ENCODE measurements at regions not wholly inside any gene's neighbourhood (a gene's known extent, or its start where the extent isn't known, plus 50 kb on each side); places are given as distances from the start of the nearest gene placed in this dataset.

- no peak overlapping the region for H4K5ac ChIP-seq (ENCODE audit: insufficient read length, low read depth, low read length)
- no peak overlapping the region for H2BK12ac ChIP-seq (ENCODE audit: insufficient read length, low read depth, low read length)
- no peaks in the 10 kb centered on the region; the same call in 1 of the 2 replicates for H3K27me3 Mint-ChIP-seq (ENCODE audit: low read depth)
- H3K4me3 Mint-ChIP-seq, result no peak overlapping the region
- WGBS (ENCODE audit: extremely low coverage, insufficient read length, low lambda C conversion rate), result no CpG with 5 or more reads among the region's 7 CpGs
- H3K36me3 Mint-ChIP-seq (ENCODE audit: insufficient read depth in 1 of 3, low read depth in 3 of 3), result peaks cover 6 to 18% (median 11%) of the 10 kb centered on the region in 3 experiments
- no peak overlapping the region for H2AK5ac ChIP-seq (ENCODE audit: insufficient read length, low read length)
- no peak overlapping the region for H2BK15ac ChIP-seq (ENCODE audit: low read depth, low read length)
- peaks cover 8 to 18% of the 10 kb centered on the region in 2 experiments for H3K4me1 Mint-ChIP-seq
- no peak for TF ChIP-seq CTCF (conservative IDR thresholded peaks at IDR 0.05)
- H3K9ac ChIP-seq (ENCODE audit: extremely low read depth, insufficient read length, low read length), result no peak overlapping the region
- H2BK20ac ChIP-seq (ENCODE audit: low read depth, low read length, poor library complexity, severe bottlenecking), result no peak overlapping the region
- H3K79me1 ChIP-seq (ENCODE audit: insufficient read depth, low read depth, low read length, poor library complexity, severe bottlenecking), result no peaks in the 10 kb centered on the region
- no peaks in the 10 kb centered on the region for H3K27me3 ChIP-seq (ENCODE audit: insufficient read depth, low read length)
- no peak overlapping the region for H3T11ph ChIP-seq (ENCODE audit: low read length)
- H2BK5ac ChIP-seq (ENCODE audit: insufficient read length, low read length), result no peak overlapping the region
- H2BK120ac ChIP-seq (ENCODE audit: low read depth, low read length, poor library complexity, severe bottlenecking), result no peak overlapping the region
- H3K9me3 Mint-ChIP-seq, result peaks cover 8 to 15% of the 10 kb centered on the region in 2 experiments
- H3K4ac ChIP-seq (ENCODE audit: low read depth, low read length), result no peak overlapping the region
- no peak overlapping the region for H3K23ac ChIP-seq (ENCODE audit: insufficient read length, low read depth, low read length)
- H3K56ac ChIP-seq (ENCODE audit: insufficient read length, low read depth, low read length), result no peak overlapping the region
- H4K91ac ChIP-seq (ENCODE audit: insufficient read length, low read depth, low read length), result no peak overlapping the region
- H3K79me2 ChIP-seq (ENCODE audit: insufficient read depth, low read length), result no peaks in the 10 kb centered on the region
- H3K9me3 ChIP-seq (ENCODE audit: control insufficient read depth, low read depth, low read length), result no peaks in the 10 kb centered on the region
- no peak for DNase-seq
- no peak overlapping the region for H3K18ac ChIP-seq (ENCODE audit: insufficient read length, low read depth, low read length)
- no peak overlapping the region for H2AFZ ChIP-seq (ENCODE audit: low read length)
- no peaks in the 10 kb centered on the region for H4K20me1 ChIP-seq (ENCODE audit: control insufficient read depth, insufficient read depth, insufficient read length)
- no peak overlapping the region for H3K27ac ChIP-seq (ENCODE audit: insufficient read length, low read depth, low read length)
- no peaks in the 10 kb centered on the region for H3K4me1 ChIP-seq (ENCODE audit: insufficient read depth, low read length)
- no peak overlapping the region for H3K27ac Mint-ChIP-seq
- H3K14ac ChIP-seq (ENCODE audit: insufficient read depth, low read length), result no peak overlapping the region
- H3K23me2 ChIP-seq (ENCODE audit: insufficient read length, low read depth, low read length, poor library complexity, severe bottlenecking), result no peaks in the 10 kb centered on the region
- H3K4me2 ChIP-seq (ENCODE audit: insufficient read depth, insufficient read length, low read length), result no peak overlapping the region
- H4K8ac ChIP-seq (replicated peaks; ENCODE audit: insufficient read length, low read depth, low read length), result no peak overlapping the region
These were observed 378.7 kb downstream of the RBM43 start for GRCh38 chr2:150882751-150883612.

Data from H9 (cell line).